DMS79 treated with DMSO at 0.1 percent for 48 hours (cell line): ENCODE measurements at regions not wholly inside any gene's neighbourhood (a gene's known extent, or its start where the extent isn't known, plus 50 kb on each side); places are given as distances from the start of the nearest gene placed in this dataset.
A peak's percentile ranks its signal among the peaks of the same experiment; 100 is the strongest.
"Not testable (repeated sequence)": the region's sequence is repeated elsewhere in the genome, so short reads cannot be mapped to it uniquely, and the experiment has no call there.

Experiments
- DNase-seq: peaks from one replicate; lab custom pipeline; 2025; lab: John Stamatoyannopoulos, UW

GRCh38 chr5:8561854-8562253, 692.9 kb downstream of the MTRR start:
- DNase-seq: no peak

- DNase-seq: not testable (repeated sequence)
Measured at GRCh38 chr5:8563540-8563939, 694.6 kb downstream of the MTRR start.

DNA sequence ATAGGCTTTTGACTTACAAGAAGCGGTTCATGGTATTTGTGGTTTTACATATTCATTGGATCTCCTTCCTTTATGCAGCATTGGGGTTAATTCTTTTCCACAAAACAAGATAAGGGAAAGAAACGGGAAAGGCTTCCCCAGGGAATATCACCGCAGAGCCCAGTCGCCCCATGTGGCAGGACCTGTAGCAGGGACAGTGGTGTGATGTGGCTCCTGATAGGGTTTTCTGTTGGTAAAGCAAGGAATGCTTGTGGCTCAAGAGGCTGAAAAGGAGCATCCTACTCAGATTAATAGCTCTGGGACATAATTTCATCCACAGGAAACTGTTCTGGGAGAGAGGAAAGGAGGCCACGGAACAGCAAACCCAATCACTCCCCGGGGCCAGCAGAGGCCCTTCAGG, 699.9 kb downstream of the MTRR start:
- DNase-seq: no peak

DNA sequence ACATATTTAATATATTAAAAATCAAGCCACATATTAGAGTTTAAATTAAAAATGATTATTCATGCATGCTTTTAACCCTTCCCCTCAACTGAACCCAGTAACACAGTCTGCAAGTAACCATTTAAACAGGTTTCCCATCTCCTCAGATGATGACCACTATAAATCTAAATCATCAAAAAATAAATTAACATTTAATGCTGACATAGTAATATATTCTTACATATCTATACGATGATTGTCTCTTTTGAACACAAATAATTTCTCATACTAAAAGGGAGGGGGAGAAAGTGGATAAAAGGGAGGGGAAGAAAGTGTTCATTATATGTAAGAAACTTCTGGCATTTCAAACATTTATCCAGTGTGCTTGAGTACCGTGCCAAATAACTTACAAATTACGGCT, 701.6 kb downstream of the MTRR start:
- no peak for DNase-seq

DNA sequence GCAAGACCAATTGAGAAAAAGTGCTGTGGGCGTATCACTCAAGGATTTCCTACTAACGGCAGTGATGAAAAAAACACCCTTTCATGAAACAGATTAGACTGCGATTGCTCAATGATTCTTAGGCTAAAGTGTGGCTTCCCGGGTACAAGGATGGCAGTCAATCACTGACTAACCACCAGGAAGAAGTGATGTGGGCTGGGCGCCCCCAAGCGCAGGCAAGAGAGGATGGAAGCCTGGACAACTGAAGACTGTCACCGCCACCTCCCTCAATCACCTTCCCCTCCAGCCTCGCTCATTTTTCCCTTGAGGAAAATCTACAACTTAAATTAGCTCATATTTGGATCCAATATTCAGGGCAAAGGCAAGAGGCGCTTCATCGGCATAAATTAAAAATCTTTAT, 707.2 kb downstream of the MTRR start:
- no peak for DNase-seq

DNA sequence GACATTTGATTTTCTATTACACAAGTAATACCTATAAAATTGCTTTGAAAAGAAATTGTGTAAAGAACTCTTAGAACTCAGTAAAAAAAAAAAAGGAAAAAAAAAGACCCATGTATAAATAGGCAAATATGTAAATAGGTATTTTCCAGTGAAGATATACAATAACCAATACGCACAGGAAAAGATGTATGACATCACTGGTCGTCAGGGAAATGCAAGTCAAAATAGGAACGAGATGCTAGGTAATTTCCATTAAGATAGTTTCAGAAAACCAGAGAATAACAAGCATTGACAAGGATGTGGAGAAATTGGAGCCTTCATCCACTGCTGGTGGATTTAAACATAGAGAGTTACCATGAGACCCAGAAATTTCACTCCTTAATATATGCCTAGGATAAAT, 708.8 kb downstream of the MTRR start:
- no peak for DNase-seq

DNA sequence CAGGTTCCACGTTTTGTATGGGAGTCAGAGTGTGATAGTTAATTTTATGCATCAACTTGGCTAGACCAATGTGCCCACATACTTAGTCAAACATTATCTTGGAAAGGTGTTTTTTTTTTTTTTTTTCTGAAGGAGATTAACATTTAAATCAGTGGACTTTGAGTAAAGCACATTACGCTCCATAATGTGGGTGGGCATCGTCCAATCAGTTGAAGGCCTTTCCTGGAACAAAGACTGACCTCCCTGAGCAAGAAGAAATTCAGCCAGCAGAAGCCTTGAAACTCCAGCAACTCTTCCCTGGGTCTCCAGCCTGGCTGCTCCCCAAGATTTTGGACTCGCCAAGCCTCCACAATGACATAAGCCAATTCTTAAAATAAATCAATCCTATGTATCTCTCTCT, 711.4 kb downstream of the MTRR start:
- DNase-seq: no peak

DNA sequence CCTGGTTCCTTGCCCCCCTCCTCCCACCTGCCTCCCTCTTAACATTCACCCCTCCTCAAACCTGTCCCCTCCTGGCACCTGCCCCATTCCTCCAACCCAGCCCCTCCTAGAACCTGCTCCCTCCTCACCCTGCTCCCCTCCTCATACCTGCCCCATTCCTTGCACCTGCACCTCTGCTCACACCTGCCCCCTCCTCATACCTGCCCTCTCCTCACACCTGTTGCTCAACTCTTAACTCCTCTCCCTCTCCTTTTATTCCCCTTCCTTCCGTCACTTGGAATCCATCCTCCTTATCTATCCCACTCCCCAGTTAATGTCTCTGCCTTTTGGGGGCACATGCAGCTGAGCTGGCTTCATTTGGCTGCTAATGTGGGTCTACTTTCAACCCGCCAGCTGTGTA, 712.1 kb downstream of the MTRR start:
- no peak for DNase-seq

DNA sequence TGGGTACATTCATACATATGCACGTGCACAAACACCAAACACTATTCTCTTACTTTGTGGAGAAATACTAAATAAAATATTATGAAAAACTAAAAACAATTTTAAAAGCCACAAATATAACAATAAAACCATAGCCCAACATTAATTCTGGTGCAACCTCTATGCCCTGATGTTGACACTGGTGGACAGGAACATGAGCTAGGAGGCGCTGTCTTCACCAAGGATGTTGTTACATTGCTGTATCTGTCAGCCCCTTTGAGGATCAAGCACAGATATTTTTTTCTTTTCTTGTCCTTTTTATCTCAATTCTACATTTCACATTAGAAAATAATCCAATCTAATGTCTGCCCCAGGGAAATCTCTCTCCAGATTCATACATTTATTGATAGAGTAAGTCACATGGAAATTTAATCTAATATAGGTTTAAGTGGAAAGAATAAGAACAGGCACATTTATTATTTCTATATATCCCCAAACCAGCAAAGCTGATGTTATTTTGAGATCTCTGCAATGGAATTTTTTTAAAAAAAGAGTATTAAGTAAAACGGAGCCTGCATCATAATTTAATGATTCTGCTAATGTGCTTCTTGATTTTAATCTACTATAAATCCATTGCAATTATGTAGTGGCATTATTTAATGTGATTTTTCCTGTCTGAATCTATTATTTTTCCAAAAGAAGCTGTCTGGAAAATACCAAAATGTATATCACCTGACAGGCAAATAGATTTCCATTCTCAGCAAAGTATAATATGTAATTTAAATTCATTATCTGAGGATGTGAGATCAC, 716.5 kb downstream of the MTRR start:
- DNase-seq: no peak

DNA sequence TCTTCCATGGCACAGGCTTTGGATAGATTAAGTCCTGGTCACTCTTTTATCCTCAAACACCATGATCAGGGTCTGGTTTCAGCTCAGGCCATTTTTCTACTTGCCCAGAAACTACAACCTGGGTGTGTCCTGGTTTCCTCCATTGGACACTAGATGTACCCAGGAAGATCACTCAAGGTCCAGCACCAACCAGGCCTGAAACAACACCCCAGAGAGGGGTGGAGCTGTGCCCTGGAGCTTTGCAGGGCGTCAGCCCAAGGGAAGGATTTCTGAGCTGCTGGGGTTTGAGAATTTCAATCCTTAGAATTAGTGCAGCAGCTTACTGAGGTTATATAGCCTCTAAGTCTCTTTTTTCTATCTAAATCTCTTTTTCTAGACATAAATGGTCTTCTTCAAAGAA, 722.0 kb downstream of the MTRR start:
- DNase-seq: no peak

- no peak for DNase-seq
Measured at GRCh38 chr5:8598356-8598755, 729.4 kb downstream of the MTRR start.

- DNase-seq: no peak
Measured at GRCh38 chr5:8598996-8599395, 730.0 kb downstream of the MTRR start.

DNA sequence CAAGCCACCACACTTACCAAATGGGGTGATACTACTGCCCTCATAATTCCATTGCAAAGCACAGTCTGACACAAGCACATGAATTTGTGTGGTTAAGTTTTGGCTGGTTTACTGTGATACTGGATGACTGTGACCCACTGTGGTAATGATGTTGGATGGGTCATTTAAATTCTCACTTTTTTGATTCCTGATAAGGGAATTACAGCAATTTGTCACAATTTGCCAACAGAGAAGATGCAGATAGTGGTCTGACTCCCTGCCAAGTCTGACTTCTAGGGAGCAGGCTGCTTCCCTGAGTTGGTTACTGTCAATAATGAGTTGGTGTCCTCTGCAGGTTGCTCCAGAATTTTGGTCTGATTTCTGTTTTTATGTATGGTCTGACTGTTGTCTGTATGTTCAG, 731.9 kb downstream of the MTRR start:
- DNase-seq: no peak

DNA sequence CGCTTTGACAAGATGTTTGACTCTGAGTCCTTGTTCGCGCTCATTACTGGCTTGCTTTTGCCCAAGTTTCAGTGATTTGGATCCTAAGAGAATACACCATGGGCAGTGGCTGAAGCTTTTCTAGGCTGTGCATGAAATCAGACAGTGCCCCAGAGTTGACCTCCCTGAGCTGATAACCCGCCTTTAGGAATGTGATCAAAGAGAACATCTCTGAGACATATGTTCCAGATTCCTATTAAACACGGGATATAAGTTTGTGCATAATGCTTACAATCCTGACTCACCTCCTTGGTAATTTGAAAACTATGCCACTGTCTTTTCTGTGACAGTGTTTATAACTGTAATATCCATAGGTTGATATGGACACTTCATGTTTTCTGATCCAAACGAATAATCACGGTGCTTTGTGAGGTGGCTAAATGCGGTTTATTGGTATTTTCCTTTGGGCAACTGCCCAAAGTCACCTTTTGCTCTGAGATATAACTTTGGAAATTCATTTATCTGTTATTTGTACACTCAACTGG, 732.9 kb downstream of the MTRR start:
- no peak for DNase-seq

- DNase-seq: no peak
Measured at GRCh38 chr5:8606231-8606630, 737.3 kb downstream of the MTRR start.

GRCh38 chr5:8611067-8611466, 742.1 kb downstream of the MTRR start:
- DNase-seq: no peak

GRCh38 chr5:8613078-8613685, 744.2 kb downstream of the MTRR start:
- no peak for DNase-seq

GRCh38 chr5:8615142-8615858, 746.4 kb downstream of the MTRR start:
- no peak for DNase-seq

- peak; percentile 75 for DNase-seq
Measured at GRCh38 chr5:8628521-8628920, 759.6 kb downstream of the MTRR start.

DNA sequence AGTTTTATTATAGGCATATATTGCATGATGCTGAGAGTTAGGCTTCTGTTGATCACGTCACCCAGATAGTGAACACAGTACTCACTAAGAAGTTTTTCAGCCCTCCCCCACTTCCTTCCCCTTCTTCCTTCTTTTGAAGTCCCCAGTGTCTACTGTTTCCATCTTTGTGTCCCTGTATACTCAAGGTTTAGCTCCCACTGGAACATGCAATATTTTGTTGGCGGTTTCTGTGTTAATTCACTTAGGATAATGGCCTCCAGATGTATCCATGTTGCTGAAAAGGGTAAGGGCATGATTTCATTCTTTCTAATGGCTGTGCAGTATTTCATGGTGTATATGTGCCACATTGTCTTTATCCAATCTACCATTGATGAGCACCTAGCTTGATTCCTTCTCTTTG, 764.3 kb downstream of the MTRR start:
- no peak for DNase-seq

DNA sequence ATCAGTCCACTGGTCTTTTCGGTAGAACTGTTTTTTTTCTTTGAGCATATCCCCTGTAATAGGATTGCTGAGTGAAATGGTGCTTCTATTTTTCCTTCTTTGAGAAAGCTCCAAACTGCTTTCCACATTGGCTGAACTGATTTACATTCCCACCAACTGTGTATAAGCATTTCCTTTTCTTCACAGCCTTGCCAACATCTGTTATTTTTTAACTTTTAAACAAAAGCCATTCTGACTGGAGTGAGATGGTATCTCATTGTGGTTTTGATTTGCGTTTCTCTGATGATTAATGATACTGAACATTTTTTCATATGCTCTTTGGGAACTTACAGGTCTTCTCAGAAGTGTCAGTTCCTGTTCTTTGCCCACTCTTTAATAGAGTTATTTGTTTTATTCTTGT, 764.7 kb downstream of the MTRR start:
- no peak for DNase-seq

DNA sequence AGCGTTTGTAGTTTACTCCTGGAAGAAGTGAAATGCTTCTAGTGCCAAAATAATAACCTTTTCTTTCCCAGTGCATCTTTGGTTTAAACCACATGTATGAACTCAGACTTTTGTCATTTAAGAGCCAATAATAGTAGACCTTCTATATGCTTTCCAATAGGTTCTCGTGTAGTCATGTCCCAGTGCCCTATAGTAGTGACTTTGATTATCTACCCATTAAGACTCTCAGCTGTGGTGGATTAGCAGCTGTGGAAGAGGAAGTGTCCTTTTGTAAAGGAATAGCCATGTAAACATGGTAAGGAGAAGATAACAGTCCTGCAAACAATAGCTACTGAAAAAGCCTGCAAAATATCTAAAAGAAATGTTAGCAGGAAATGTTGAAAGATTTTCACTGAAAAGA, 765.3 kb downstream of the MTRR start:
- DNase-seq: no peak
